ENCODE measurements at regions not wholly inside any gene's neighbourhood (a gene's known extent, or its start where the extent isn't known, plus 50 kb on each side); places are given as distances from the start of the nearest gene placed in this dataset.

DNA sequence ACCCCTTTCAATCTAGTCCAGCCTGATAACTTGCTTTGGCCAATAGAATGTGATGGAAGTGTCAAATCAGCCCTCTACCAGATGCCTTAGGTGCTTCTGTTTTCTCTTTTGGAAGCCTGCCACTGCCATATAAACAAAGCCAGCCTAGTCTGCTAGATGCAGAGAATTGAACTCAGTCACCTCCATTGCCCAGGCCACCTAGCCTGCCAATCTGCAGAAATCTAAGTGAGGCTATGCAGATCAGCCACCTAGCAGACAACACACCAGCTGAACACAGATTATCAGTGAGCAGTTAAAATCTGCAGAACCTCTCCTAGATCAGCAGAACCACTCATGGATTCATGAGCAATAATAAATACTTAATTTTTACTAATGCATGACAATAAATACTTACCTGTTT is 1108.2 kb downstream of the PCDH18 start:
- in situ Hi-C loops (cut with MboI; ENCODE audit: low sequenced_read_pairs) (no loop called here), intact Hi-C loops (cut with micrococcal nuclease) (no loop called here), dilution Hi-C loops (cut with HindIII; ENCODE audit: low sequenced_read_pairs, unreplicated experiment) (no loop called here)
- no peak overlapping the region for H2AK5ac ChIP-seq (ENCODE audit: low read depth, low read length)
- H3K9me3 ChIP-seq (ENCODE audit: control insufficient read depth, insufficient read depth, low read length): no peaks in the 10 kb centered on the region
- no TSS peak for BruUV-seq (replicated peaks)
- H2BK120ac ChIP-seq (ENCODE audit: low read depth, low read length): no peak overlapping the region
- POLR2A ChIA-PET (ENCODE audit: unreplicated experiment): no interaction called here
- no peak overlapping the region for H2BK15ac ChIP-seq (ENCODE audit: low read depth, low read length)
- no peak overlapping the region for H2AFZ ChIP-seq (replicated peaks; ENCODE audit: low read length, poor library complexity)
- no peaks in the 10 kb centered on the region for H3K36me3 ChIP-seq (ENCODE audit: control insufficient read depth, insufficient read depth, low read length)
- no peak overlapping the region for H3K9ac ChIP-seq (ENCODE audit: low read depth, low read length)
- no peak overlapping the region for H4K8ac ChIP-seq (ENCODE audit: low read depth in 2 of 2, low read length in 2 of 2)
- TF ChIP-seq, protein P1, sequence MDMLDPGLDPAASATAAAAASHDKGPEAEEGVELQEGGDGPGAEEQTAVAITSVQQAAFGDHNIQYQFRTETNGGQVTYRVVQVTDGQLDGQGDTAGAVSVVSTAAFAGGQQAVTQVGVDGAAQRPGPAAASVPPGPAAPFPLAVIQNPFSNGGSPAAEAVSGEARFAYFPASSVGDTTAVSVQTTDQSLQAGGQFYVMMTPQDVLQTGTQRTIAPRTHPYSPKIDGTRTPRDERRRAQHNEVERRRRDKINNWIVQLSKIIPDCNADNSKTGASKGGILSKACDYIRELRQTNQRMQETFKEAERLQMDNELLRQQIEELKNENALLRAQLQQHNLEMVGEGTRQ (IDR thresholded peaks at IDR 0.05; ENCODE audit: low read depth, low read length): no peak
- TF ChIP-seq RAD21 (IDR thresholded peaks at IDR 0.05; ENCODE audit: low read length): no peak
- TF ChIP-seq RCOR1 (IDR thresholded peaks at IDR 0.05; ENCODE audit: insufficient replicate concordance, low read length): no peak
- no peak for TF ChIP-seq FOS (IDR thresholded peaks at IDR 0.05; ENCODE audit: low read depth, low read length)
- no peak for TF ChIP-seq CTCF (conservative IDR thresholded peaks at IDR 0.05; ENCODE audit: low read depth, low read length)
- ATAC-seq (ENCODE audit: low read depth) (no peak), DNase-seq (no peak)
- no peak overlapping the region for H3K18ac ChIP-seq (ENCODE audit: low read depth, low read length)
- H3K4me3 ChIP-seq (ENCODE audit: insufficient read depth, low read depth, low read length): no peak overlapping the region
- no peak overlapping the region for H3K4ac ChIP-seq (ENCODE audit: low read depth, low read length)
- no peak overlapping the region for H4K5ac ChIP-seq (ENCODE audit: low read depth, low read length)
- H4K91ac ChIP-seq (ENCODE audit: insufficient read depth, low read depth, low read length): no peak overlapping the region
- H2BK20ac ChIP-seq (ENCODE audit: low read depth, low read length): no peak overlapping the region
- CTCF ChIA-PET: no interaction called here
- H3K14ac ChIP-seq (replicated peaks; ENCODE audit: low read depth, low read length): no peak overlapping the region
- no peak overlapping the region for H2BK5ac ChIP-seq (ENCODE audit: low read depth, low read length, poor library complexity, severe bottlenecking)
- no peaks in the 10 kb centered on the region for H3K4me1 ChIP-seq (ENCODE audit: control insufficient read depth, insufficient read depth, low read length)
- H2AK9ac ChIP-seq (replicated peaks; ENCODE audit: low read depth, low read length, poor library complexity): no peak overlapping the region
- no peak overlapping the region for H3K23ac ChIP-seq (ENCODE audit: low read depth, low read length)
- H3K27me3 ChIP-seq (ENCODE audit: control insufficient read depth, insufficient read depth, low read length): no peaks in the 10 kb centered on the region
- no peak overlapping the region for H3K4me2 ChIP-seq (ENCODE audit: low read depth, low read length)
- no peaks in the 10 kb centered on the region for H3K9me1 ChIP-seq (ENCODE audit: insufficient read depth, low read length)
- H3K27ac ChIP-seq (ENCODE audit: insufficient read depth, low read length): no peak overlapping the region
- H4K20me1 ChIP-seq (ENCODE audit: insufficient read depth, low read length): no peaks in the 10 kb centered on the region
- no peaks in the 10 kb centered on the region for H3K79me1 ChIP-seq (ENCODE audit: low read depth in 1 of 2, low read length in 2 of 2)
- no peak overlapping the region for H3K56ac ChIP-seq (ENCODE audit: extremely low read depth, insufficient read depth, low read length)

Measured in IMR-90 (cell line).